BLaER1 treated with 17β-estradiol and CSF1 and Interleukin-3, amounts not matched to agents 10 nM and 100 nM (cell line): ENCODE measurements at regions not wholly inside any gene's neighbourhood (a gene's known extent, or its start where the extent isn't known, plus 50 kb on each side); places are given as distances from the start of the nearest gene placed in this dataset.
A peak's percentile ranks its signal among the peaks of the same experiment; 100 is the strongest.

Experiments
- H3K27ac ChIP-seq, 11 experiments: shearing (Covaris generic); formaldehyde crosslinking; 2 replicates each; pipeline ENCODE4 v1.8.1; 2022
- H3K27me3 ChIP-seq, 11 experiments: shearing (Covaris generic); formaldehyde crosslinking; 2 replicates each; pipeline ENCODE4 v1.8.1; 2022
- H3K36me3 ChIP-seq, 11 experiments: shearing (Covaris generic); formaldehyde crosslinking; 2 replicates each; pipeline ENCODE4 v1.8.1; 2022
- H3K4me1 ChIP-seq, 10 experiments: shearing (Covaris generic); formaldehyde crosslinking; 2 replicates each; pipeline ENCODE4 v1.8.1; 2022
- H3K4me2 ChIP-seq, 11 experiments: shearing (Covaris generic); formaldehyde crosslinking; 2 replicates each; pipeline ENCODE4 v1.8.1; 2022
- H3K4me3 ChIP-seq, 10 experiments: shearing (Covaris generic); formaldehyde crosslinking; 2 replicates each; pipeline ENCODE4 v1.8.1; 2022
- H3K9ac ChIP-seq, 11 experiments: shearing (Covaris generic); formaldehyde crosslinking; 2 replicates each; pipeline ENCODE4 v1.8.1; 2022
- H3K9me3 ChIP-seq, 11 experiments: shearing (Covaris generic); formaldehyde crosslinking; replicated peaks in 1 of 11; 2 replicates each; pipeline ENCODE4 v1.8.1; 2022
- H4K20me1 ChIP-seq, 11 experiments: shearing (Covaris generic); formaldehyde crosslinking; 2 replicates each; pipeline ENCODE4 v1.8.1; 2022
- Cebpa-rat ChIP-seq, 11 experiments: shearing (Covaris generic); IDR thresholded peaks; 2 replicates each; pipeline ENCODE4 v1.8.1; 2022

DNA sequence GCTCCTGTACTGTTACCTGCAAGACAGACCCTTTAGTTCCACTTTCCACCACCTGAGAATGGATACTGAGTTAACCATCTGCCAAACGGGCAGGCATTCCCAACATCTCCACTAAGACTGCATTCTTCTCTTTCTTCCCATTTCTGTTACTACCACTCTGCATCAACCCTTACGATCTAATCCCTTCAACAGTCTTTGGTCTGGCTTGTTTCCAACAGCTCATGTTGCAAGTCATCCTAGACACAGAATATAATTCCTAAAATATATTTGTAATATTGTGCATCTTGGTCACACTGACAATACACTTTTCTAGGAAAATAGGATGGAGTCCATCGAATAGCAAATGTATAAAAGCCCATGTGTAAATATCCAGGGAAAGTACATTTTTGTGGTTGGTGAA lies 166.7 kb downstream of the SIPA1L2 start:
- Histone ChIP-seq H3K4me3 (no peak overlapping the region), H3K9me3 (no peaks in the 10 kb centered on the region), H3K36me3 (peaks cover 0 to 90% (median 29%) of the 10 kb centered on the region in 11 experiments; a peak in 14 of 22 replicates), H3K4me1 (no peaks in the 10 kb centered on the region), H3K27me3 (no peaks in the 10 kb centered on the region), H3K27ac (no peak overlapping the region), H4K20me1 (peaks cover 0 to 17% (median 0%) of the 10 kb centered on the region in 11 experiments; a peak in 5 of 22 replicates), H3K4me2 (no peak overlapping the region), H3K9ac (no peak overlapping the region)
- no peak for TF ChIP-seq Cebpa-rat (IDR thresholded peaks at IDR 0.05)

DNA sequence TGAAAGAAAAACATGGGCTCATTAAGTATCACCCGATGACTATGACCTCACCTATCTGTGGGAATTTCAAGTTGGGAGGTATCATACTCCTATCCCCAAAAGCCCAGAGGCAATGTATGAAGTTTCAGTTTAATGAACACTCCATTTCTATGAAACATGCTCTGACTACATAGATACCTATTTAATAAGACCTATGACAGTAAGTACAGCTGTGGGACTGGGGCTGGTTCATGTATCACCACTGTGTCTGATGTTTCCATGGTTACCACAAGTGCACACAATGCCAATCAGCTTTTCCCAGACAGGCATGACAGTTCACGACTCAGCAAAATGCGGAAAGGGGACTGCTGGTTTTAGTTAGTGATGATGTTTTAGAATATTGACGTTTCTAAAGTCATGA lies 167.7 kb downstream of the SIPA1L2 start:
- Histone ChIP-seq H3K27ac (no peak overlapping the region), H4K20me1 (peaks cover 0 to 17% (median 0%) of the 10 kb centered on the region in 11 experiments; a peak in 5 of 22 replicates), H3K4me1 (no peaks in the 10 kb centered on the region), H3K4me3 (no peak overlapping the region), H3K9me3 (no peaks in the 10 kb centered on the region), H3K36me3 (peaks cover 0 to 80% (median 29%) of the 10 kb centered on the region in 11 experiments; a peak in 14 of 22 replicates), H3K9ac (no peak overlapping the region), H3K4me2 (no peak overlapping the region), H3K27me3 (no peaks in the 10 kb centered on the region)
- TF ChIP-seq Cebpa-rat (IDR thresholded peaks at IDR 0.05), result no peak

DNA sequence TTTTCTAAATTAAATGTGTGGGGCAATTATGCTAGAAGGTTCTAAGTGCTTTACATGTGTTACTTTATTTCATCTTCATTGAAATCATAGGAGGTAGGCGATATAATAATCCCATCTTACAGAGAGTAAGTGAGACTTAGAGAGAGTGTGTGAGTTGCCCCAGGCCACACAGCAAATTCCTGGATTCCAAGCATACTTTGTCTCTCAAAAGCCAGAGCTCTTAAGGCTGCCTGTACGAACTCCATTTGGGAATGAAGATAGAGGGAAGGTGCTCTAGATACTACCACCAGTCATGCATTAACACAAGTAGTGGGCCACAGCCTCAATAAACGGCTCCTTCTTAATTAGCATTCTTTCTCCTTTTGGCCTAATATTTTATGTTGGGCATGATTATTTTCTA lies 170.1 kb downstream of the SIPA1L2 start:
- no peak for TF ChIP-seq Cebpa-rat (IDR thresholded peaks at IDR 0.05)
- H3K4me1 ChIP-seq, result no peaks in the 10 kb centered on the region
- H3K9me3 ChIP-seq, result 0 out of 22 replicates have a peak, but pooled peaks cover 0 to 4% (median 0%) of the 10 kb centered on the region in 11 experiments
- H3K4me2 ChIP-seq, result no peak overlapping the region
- peaks cover 0 to 68% (median 23%) of the 10 kb centered on the region in 11 experiments; a peak in 14 of 22 replicates for H3K36me3 ChIP-seq
- no peak overlapping the region for H3K27ac ChIP-seq
- no peaks in the 10 kb centered on the region for H3K27me3 ChIP-seq
- no peak overlapping the region for H3K9ac ChIP-seq
- peaks cover 0 to 20% (median 0%) of the 10 kb centered on the region in 11 experiments; a peak in 5 of 22 replicates for H4K20me1 ChIP-seq
- no peak overlapping the region for H3K4me3 ChIP-seq

DNA sequence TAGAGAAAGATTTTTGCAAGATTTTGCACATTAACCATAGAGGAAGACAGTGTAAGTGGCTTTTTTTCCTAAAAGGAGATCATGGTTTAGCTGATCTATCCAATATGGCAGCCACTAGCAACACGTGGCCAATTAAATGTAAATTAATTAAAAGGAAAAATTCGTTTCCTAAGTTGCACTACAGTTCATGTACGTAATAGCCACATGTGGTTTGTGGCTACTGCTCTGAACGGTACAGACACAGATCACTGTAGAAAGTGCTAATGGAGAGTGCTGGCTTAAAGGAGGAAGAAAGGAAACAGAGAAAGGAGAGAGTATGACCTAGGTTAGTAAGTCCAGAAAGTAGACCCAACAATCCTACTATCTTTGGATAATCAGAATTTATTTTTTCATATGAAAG lies 170.8 kb downstream of the SIPA1L2 start:
- H3K27me3 ChIP-seq, result no peaks in the 10 kb centered on the region
- no peak for TF ChIP-seq Cebpa-rat (IDR thresholded peaks at IDR 0.05)
- no peak overlapping the region for H3K9ac ChIP-seq
- H4K20me1 ChIP-seq, result peaks cover 0 to 20% (median 0%) of the 10 kb centered on the region in 11 experiments; a peak in 5 of 22 replicates
- H3K4me2 ChIP-seq, result no peak overlapping the region
- no peaks in the 10 kb centered on the region for H3K4me1 ChIP-seq
- no peak overlapping the region for H3K27ac ChIP-seq
- peaks cover 0 to 68% (median 16%) of the 10 kb centered on the region in 11 experiments; a peak in 10 of 22 replicates for H3K36me3 ChIP-seq
- no peak overlapping the region for H3K4me3 ChIP-seq
- 0 out of 22 replicates have a peak, but pooled peaks cover 0 to 4% (median 0%) of the 10 kb centered on the region in 11 experiments for H3K9me3 ChIP-seq

DNA sequence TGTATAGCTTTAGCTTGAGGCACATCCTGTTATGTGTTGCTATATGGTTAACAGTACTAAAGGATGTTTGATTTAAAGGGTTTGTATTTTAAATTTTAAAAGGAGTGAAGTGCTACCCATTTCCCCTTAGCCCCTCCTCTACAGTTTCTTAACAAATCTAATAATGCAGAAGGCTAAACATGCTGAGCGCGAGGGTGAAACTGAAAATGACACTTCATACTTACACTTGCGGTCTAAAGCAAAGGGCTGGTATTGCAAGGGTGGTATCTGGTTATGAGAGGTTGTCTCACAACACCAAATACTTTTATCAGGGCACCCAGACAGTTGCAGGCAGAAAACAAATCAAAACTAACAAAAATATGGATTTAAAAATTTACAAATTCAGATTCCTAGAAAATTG lies 172.3 kb downstream of the SIPA1L2 start:
- H3K36me3 ChIP-seq, result peaks cover 0 to 53% (median 16%) of the 10 kb centered on the region in 11 experiments; a peak in 10 of 22 replicates
- 0 out of 22 replicates have a peak, but pooled peaks cover 0 to 4% (median 0%) of the 10 kb centered on the region in 11 experiments for H3K9me3 ChIP-seq
- H4K20me1 ChIP-seq, result peaks cover 0 to 20% (median 0%) of the 10 kb centered on the region in 11 experiments; a peak in 5 of 22 replicates
- no peak overlapping the region for H3K27ac ChIP-seq
- H3K9ac ChIP-seq, result no peak overlapping the region
- peaks cover 0 to 11% (median under 1%) of the 10 kb centered on the region in 10 experiments; a peak in 10 of 20 replicates for H3K4me1 ChIP-seq
- no peak overlapping the region for H3K4me3 ChIP-seq
- H3K27me3 ChIP-seq, result no peaks in the 10 kb centered on the region
- no peak for TF ChIP-seq Cebpa-rat (IDR thresholded peaks at IDR 0.05)
- no peak overlapping the region for H3K4me2 ChIP-seq

DNA sequence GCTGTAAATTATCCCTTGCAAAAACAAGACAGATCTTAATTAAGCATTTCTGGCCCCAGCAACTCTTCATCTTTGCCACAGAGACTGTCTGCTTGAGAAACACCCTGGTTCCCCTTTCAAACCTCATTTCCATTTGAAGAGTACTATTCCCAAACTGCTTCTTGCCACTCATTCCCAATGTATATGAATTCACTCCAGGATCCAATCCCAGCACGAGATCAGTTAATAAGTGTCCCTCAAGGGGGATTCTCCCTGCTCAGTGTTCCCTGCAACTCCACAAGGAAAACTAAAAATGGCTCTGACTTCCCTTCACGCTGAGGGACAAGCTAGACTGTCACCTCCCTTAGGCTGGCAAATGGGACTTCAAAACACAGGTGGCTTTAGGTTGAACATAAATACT lies 173.2 kb downstream of the SIPA1L2 start:
- Histone ChIP-seq H3K4me1 (peaks cover 0 to 20% (median 8%) of the 10 kb centered on the region in 10 experiments; a peak in 14 of 20 replicates), H3K4me3 (no peak overlapping the region), H3K27ac (no peak overlapping the region), H3K36me3 (peaks cover 0 to 46% (median 11%) of the 10 kb centered on the region in 11 experiments; a peak in 11 of 22 replicates), H3K9ac (no peak overlapping the region), H4K20me1 (peaks cover 0 to 14% (median 0%) of the 10 kb centered on the region in 11 experiments; a peak in 5 of 22 replicates), H3K4me2 (no peak overlapping the region), H3K9me3 (0 out of 22 replicates have a peak, but pooled peaks cover 0 to 4% (median 0%) of the 10 kb centered on the region in 11 experiments), H3K27me3 (no peaks in the 10 kb centered on the region)
- TF ChIP-seq Cebpa-rat (IDR thresholded peaks at IDR 0.05), result no peak

DNA sequence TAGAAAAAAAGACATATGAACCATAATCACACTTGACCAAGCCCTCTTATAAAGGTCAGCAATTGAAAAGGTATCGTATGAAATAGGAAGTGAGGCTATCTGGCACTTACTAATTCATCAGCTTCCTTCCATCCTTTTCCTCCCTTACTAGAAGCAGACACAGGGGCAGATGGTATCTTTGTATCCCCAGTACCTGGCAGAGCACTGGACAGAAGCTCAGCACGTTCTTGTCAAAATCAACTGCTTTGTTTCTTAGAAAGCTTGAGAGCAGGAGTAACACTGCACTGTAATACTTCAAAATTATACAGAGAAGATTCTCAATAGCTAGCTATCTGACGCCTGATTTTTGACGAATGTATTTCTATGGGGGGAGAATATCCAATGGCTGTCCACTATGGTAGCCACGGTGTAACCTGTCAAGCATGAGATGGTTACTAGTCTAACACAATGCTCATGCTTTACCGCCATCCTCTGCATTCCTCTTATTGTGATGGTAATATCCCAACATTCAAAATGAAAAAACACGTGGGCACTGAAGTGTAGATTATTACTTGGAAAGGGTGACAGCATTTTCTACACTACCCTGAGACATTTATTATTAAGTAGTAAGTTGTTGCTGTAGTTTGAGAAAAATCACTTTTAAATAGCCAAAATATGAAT lies 175.6 kb downstream of the SIPA1L2 start:
- no peak for TF ChIP-seq Cebpa-rat (IDR thresholded peaks at IDR 0.05)
- Histone ChIP-seq H3K27me3 (no peaks in the 10 kb centered on the region), H4K20me1 (peaks cover 0 to 7% (median 0%) of the 10 kb centered on the region in 11 experiments; a peak in 3 of 22 replicates), H3K4me2 (no peak overlapping the region), H3K4me1 (peaks cover 0 to 22% (median 8%) of the 10 kb centered on the region in 10 experiments; a peak in 14 of 20 replicates), H3K9me3 (0 out of 22 replicates have a peak, but pooled peaks cover 0 to 4% (median 0%) of the 10 kb centered on the region in 11 experiments), H3K36me3 (peaks cover 0 to 37% (median 0%) of the 10 kb centered on the region in 11 experiments; a peak in 8 of 22 replicates), H3K9ac (no peak overlapping the region), H3K27ac (no peak overlapping the region), H3K4me3 (no peak overlapping the region)

DNA sequence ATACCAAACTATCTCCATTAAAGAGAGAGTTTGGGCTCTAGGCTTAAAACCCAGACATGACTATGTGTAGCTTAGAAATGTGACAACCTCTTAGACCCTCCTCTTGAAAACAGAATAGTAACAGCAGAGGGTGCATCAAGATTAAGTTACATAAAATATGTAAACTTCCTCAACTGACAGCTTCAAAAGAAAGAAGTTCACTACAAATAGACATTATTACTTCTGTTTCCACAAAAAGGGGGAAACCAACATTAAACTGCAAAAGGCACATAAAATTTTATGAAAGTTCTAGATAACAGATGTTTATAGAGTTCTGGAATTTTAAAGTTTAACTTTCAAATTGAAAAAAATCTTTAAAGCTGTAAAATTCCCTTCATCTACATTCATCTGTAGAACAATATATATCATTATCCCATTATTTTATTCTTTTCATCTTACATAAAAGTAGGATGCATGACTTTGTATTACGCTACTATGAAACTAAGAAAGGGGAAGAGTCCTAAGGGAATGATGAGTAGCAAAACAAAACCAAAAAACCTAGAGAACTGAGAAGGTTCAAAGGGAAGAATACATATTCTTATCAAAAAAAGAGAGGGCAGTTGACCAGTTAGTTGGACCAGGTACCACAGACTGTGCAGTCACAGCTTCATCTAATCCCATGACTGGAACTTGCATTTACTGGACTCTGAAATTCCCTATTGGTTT lies 177.0 kb downstream of the SIPA1L2 start:
- Histone ChIP-seq H3K9ac (no peak overlapping the region), H3K27me3 (no peaks in the 10 kb centered on the region), H3K27ac (no peak overlapping the region), H3K36me3 (peaks cover 0 to 45% (median 0%) of the 10 kb centered on the region in 11 experiments; a peak in 7 of 22 replicates), H3K9me3 (0 out of 22 replicates have a peak, but pooled peaks cover 0 to 4% (median 0%) of the 10 kb centered on the region in 11 experiments), H3K4me2 (peak overlapping the region in 6 of 11 experiments; percentile 1 to 70 (median 33); a peak in 6 of 22 replicates), H3K4me1 (peaks cover 0 to 23% (median 8%) of the 10 kb centered on the region in 10 experiments; a peak in 14 of 20 replicates), H4K20me1 (peaks cover 0 to 11% (median 0%) of the 10 kb centered on the region in 11 experiments; a peak in 4 of 22 replicates), H3K4me3 (no peak overlapping the region)
- TF ChIP-seq Cebpa-rat (IDR thresholded peaks at IDR 0.05), result no peak
